Ureter (tissue), 1 donor: ENCODE measurements at regions not wholly inside any gene's neighbourhood (a gene's known extent, or its start where the extent isn't known, plus 50 kb on each side); places are given as distances from the start of the nearest gene placed in this dataset.

ENCODE experiments used
- DNase-seq: peaks from one replicate; pipeline ENCODE4 v3.0.0-alpha.2; 2020; ENCODE audit warnings: low spot score
- donor health status: DM: yes; HTN: yes; CAD: no.

DNA sequence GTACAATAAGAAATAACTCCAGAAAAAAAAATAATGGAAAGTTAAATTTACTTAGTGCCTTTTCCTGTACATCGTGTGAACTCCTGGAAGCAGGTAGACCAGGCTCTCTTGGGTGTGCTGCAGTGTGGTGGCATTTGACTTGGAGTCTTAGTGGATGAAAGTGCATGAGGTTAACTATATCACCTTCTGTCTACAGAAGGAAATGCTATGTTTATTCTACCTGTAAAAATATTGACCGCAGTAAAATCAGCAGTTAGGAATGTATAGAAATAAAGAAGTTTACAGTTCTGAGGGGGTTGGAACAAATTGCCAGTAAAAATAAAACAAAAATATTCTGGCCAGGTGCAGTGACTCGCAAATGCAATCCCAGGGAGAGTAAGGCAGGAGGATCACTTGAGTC lies 722.1 kb downstream of the LIG4 start:
- no peak for DNase-seq

DNA sequence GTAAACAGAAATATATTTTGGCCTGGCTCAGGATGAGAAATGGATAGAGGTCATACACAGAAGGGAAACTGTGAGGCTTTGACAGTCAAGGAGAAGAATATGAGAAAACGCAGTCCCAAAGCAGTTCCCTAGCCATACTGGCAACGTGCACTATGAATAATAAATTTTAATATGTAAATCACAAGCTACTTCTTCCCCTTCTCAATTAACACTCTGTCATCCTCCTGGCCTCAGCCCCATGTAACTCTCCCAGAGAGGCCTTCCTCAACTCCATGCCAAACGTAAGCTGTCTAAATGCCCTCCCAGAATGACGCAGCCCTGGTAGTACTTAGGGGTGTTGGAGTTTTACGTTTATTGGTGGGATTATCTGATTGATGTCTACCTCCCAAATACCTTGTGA lies 732.6 kb downstream of the LIG4 start:
- no peak for DNase-seq

DNA sequence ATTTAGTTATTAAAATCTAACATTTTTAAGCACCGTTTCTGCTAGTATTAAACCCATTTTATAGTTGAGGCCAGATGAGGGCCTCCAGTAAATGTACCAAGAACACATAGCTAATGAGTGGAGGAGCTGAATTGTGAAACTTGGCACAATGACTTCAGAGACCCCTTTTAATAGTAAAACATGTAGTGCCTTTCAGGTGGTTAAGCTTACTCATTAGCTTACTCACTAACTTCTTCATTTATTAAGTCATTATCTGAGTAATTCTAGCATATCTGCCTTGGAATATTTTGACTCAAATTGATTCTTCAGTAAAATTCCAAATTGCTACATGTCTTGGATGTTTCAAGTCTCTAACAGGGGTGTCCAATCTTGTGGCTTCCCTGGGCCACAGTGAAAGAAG lies 735.2 kb downstream of the LIG4 start:
- DNase-seq: no peak

DNA sequence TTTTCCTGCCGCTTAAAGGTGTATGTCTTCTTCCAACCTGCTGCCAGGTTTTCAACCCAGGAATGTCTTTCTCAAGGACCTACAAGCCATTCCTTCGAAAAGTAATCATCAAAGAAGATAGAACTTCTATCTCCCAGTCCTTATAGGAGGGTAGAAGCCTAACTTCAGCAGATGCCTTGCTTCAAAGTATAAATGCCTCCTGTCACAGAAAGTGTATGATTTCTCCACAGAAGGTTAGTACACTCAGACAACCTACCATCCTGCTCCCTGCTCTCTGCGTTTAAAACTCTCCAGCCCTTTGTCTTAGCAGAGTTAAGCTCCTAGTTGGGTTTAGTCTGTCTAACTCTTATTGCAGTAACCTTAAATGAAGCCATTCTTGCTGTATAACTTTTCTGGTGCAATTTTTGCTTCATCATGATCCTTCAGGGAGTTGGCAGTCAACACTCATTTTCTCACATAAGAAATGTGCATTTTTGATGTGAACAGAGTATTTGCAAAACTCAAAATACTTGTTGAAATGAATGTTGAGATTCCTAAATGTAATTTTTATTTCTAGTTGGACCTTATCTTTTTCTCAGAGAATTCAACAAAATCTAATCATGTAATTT lies 737.5 kb downstream of the LIG4 start:
- no peak for DNase-seq

DNA sequence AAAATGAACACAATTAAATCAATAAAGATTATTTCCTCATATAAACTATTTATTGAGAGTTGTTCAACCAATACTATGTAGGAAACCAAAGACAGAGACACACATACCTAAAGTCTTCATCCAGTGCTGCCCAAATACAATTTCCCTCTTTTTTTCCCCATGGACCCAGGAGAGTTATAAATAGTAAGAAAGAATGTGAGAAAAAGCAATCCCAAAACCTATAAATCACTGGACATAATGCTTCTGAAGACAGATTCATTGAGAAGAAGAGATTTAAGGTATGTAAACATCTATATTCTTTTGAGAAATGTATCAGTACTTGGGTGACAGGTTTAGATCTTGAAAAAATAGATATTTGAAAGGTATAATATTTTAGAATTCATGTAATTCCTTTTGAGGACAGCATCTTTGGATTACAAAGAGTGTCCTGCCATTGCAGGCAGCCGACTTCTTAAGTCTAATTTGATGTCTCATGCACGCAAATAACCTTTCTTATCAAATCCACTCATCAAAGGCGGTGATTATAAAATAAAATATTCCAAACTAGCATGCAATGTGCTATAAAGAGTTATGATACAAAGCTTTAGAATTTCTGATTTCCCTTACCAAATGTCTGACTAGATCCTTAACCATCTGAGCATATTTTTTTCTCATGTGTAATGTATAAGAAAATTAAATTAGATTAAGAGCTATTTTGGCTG lies 739.4 kb downstream of the LIG4 start:
- DNase-seq: no peak

DNA sequence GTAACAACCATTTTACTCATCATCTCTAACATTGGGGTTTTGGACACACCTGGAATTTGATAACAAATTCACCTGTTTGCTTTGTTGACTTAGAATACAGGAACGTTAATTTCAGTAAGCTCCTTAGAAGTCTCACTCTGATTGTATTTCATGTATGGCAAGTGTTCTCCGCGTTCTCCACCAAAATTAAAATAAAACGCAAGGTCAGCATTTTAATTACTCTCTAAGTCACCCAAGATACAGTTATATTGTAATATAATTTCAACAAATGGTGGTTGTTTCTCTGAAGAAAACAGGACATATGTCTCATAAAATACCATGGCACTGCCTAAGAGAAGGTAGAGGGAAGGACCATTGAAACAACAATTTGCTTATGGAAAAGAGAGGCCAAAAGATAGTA lies 742.1 kb downstream of the LIG4 start:
- DNase-seq: no peak

DNA sequence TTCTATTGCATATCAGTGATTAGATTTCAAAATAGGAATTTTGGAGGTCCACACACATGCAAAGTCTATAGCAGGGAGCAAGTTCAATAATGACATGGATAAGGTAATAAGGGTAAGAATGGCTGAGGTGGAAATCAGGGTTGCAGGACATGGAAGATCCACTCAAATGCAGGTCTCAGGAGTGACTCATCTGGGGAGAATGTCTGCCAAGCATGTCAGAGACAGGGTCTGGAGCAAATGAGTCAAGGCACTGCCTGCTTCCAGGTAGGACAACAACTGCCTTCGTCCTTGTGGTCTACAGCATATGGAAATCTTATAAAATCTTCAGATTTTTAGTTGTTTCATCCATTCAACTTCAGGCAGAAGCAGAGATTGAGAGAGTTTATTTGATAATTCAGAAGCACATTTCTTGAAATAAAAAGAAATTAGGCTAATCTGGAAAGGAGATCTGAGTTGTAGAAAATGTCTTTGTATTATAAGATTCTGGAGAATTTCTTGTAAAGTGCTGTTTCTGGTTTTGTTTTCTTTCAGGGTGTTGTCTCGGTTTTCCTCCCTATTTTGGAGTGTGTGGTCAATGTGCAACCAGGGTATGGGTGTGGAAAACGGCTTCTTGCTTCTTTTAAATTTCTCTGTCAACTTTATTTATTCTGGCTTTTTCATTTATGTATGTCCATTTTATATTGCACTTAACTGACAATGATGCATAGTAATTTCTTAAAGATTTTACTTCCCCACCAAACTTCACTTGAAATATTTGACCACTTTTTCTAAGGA lies 748.8 kb downstream of the LIG4 start:
- DNase-seq: no peak

DNA sequence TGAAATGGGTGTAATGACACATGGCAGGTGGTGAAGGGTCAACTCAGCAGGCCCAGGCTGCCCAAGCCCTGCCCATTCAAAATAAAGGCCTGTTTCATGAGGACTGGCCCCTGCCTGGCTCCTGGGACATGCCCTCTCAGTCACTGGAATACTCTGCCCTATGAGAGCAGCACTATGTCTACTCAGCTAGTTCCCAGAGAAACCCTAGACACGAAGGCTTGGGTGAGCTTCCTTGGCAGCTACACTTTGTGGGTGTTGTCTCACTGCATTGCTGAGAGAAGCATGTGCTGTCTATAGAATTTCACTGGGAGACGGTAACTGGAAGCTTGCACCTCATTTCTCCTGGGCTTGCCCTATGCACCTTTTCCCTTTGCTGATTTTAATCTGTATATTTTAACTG lies 752.8 kb downstream of the LIG4 start:
- no peak for DNase-seq

DNA sequence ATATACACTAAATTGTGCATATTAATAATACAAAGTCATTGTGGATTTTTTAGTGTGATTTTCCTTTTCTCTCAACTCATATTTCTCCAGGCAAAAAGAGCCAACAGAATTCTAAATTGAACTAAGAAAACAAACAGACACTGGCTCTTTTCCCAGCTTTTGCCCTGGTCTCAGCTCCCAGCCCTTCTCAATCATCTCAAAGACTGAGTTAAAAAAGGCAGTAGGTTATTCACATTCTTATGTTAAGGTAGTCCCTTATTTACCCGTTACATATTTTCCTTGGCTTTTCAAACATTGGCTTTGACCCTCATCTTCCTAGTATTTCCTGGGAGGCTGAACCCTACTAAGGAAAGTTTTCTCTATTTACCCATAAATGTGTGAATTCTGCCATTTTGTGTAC lies 753.6 kb downstream of the LIG4 start:
- no peak for DNase-seq

DNA sequence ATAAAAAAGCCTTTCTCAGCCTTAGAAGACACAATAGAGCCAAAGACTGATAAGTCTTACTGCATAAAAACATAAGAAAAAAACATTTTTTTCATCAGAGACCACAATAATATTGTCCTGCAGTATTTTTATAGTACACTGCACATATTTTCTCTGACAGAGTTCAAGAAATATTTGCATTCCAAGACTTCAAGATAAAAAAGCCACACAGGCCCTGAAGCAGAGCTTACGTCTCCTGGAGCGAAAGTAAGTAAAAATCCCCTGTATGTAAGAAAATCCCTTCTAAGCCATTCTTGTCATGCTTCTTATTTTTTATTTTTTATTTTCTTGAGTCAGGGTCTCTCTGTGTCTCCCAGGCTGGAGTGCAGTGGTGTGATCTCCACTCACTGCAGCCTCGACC lies 755.9 kb downstream of the LIG4 start:
- no peak for DNase-seq

DNA sequence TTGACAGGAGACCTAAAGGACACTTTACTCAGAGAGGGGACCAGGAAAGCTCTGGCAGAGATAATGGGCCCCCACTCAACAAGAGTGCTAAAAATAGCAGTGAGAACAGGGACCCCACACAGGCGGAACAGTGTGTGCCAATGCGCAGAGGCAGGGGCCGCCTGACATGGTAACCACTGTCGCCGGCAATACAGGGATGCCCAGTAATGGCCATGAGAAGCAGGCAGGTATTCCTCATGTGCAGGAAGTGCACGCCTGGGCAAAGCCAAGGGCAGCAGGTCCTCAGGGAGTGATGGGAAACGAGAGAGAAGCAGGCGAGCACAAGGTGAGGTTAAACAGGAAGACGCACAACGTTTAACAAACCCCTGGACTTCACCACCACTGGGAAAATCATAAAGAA lies 757.1 kb downstream of the LIG4 start:
- DNase-seq: no peak

DNA sequence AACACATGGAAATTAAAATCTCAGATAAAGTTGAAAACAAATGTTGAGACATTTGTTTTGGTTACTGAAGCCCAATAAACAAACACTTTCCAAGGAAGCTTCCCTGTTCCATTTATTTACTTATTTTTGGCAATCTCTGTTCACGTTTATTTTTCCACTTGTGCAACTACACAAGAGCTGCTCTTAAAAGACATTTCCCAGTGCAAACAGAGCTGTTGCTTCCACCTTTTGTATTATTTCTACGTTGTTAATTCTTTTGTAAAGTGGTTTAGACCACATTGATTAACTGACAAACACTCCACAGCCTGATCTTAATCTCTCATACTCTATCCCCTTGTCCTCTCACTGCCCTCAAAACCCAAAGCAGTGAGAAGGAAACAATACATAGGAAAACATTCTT lies 757.6 kb downstream of the LIG4 start:
- no peak for DNase-seq

DNA sequence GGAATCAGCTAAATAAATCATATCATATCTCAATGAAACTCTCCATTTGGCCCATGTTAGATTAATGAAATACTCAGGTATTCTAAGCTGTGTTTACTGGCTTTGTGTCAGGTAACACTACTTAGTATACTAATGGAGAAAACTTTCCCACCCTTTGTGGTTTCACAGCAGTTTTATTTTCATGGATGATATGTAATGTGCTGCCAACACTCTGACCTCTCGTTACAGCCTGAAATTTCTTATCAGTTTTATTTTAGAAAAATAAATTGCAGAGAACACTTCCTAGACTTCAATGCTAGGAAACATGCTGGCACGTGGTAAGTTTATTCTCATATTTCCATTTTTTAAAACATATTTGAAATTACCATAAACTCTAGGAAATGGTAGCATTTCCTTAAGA lies 758.9 kb downstream of the LIG4 start:
- no peak for DNase-seq

DNA sequence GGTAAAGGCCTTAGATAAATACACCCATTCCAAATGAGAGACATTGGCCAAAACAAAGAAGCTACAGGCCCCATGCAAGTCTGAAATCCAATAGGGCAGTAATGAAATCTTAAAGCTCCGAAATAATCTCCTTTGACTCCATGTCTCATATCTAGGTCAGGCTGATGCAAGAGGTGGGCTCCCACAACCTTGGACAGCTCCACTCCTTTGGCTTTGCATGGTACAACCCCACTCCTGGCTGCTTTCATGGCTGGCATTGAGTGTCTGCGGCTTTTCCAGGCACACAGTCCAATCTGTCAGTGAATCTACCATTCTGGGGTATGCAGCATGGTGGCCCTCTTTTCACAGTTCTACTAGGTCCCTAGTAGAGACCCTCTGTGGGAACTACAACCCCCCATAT lies 762.5 kb downstream of the LIG4 start:
- DNase-seq: no peak

DNA sequence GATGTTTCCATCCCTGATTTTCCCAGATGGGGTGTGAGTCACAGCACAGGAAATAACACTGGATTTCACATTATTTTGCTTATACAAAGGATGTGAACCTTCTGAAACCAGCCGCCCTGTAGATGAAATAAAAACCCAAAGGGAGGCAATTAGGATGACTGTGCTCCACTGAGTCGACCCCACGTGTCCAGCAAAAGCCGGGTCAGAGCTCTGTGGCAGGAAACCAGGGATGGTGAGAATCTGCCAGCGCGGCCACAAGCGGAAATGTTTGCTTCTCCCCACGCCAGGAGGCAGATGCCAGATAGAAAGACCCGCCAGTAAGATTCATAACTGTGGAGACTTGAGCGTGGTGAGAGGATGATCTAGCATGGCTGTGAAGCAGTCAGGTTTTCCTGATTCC lies 764.4 kb downstream of the LIG4 start:
- DNase-seq: peak; percentile 44

DNA sequence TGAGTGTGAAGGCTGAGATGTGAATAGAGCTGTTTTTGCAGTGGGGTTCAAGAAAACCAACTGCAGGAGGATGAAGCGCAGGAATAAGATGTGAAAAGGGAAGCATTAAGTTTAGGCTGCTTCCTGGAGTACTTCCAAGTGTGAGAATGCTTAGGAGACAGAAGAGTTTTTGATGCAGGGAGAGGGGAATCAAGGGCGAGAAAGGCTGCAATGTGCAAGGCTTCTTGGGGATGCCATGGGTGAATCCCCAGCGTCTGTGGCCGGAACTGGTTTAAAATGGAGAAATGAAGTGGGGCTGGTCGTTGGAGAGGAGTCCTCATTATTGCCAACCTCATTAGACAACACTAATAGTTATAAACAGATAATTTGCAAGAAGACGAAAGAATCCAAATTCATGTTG lies 764.9 kb downstream of the LIG4 start:
- no peak for DNase-seq

DNA sequence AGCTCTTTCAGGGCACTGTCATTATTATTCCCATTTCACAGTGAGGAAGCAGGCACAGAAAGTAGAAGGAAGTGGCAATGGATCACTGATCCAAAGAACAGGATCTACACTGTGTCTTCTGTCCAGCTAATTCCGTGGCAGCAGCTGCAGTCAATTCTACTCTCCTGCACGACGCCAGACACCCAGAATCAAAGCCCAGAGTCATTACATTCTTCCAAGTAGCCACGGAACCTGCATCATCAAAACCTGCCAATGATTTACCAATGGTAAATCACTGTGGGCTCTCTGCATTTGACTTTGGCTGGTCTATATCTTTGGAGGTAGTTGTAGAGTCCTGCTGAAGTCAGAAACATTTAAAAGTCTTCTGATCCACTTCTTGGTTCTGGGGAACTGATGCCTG lies 767.7 kb downstream of the LIG4 start:
- no peak for DNase-seq

DNA sequence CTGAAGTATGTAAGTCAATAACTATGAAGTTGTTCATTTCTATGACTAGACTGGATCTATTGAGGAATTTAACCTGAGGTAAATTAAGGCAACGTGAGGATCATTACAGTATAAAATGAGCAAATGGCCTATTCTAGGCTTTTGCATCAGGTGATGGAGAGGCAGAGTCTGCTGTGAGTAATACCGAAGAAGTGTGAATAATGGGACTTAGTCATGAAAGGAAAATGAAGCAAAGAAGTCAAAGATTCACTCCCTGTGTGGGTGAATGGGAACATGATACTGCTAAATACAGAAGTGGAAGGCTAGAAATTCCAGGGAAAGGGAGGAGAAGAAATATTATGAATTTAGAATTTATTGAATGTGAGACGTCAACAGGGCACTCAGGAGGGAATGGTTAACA lies 774.1 kb downstream of the LIG4 start:
- no peak for DNase-seq

DNA sequence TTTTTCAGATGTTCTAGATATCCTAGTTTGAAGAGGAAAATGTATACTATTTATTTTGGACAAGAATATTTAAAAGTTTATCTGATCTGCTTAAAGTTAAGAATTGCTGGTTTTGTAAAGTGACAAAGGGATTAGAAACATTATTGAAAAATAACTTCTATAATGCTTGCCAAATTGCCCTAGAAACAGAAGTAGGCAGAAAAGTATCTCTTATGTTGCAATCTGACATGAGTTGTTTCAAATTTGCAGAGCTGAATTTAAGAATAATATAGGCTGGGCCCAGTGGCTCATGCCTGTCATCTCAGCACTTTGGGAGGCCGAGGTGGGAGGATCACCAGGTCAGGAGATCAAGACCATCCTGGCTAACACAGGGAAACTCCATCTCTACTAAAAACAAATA lies 777.1 kb downstream of the LIG4 start:
- DNase-seq: no peak

DNA sequence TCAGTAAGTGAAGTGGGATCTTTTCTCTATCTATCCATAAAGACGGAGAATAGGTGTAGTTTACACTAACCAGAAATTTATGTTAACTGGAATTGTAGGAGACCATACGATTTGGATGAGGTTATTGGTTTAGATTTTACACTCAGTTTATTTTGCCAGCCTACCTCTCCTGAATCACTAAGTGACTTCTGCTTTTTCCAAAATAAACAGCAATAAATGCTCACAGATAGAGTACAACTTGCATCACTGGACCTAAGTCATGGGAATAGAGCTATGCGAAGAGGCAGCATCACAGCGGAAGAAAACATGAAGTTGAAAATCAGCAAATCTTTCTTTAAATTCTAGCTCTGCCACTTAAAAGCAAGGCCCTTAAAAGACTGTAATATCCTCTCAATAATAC lies 781.0 kb downstream of the LIG4 start:
- DNase-seq: no peak

DNA sequence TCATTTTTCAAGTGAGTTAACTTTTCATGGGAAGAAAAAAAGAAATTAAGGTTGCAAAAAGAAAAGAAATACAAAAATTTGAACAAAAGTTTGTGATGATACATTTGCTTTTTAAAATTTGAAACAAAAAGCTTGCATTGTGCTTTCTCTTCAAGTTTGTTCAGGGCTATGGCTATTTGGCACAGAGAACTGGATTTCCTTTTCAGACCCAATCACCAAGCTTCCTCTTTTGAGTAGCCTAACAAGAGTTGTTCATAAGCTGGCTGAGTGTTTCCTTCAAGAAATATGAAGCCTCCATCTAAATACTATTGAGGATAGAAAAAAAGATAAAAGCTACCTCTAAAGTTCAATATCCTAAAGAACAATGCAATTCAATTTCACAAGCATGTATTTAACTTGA lies 787.8 kb downstream of the LIG4 start:
- no peak for DNase-seq

DNA sequence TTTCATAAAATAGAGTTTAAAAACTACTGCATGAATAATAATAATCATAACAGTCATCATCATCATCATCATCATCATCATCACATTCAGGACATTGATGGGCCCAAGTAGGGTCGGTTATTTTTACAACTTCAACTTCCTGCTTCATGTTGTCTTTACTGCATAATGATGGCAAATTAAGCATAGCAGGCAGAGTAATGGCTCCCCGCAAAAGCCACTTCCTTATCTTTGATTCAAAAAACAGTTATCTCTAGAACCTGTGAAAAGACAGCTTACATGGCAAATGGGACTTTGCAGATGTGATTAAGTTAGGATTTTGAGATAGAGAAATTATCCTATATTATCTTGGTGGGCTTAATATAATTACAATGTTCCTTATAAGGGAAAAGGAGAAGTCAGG lies 792.9 kb downstream of the LIG4 start:
- no peak for DNase-seq

DNA sequence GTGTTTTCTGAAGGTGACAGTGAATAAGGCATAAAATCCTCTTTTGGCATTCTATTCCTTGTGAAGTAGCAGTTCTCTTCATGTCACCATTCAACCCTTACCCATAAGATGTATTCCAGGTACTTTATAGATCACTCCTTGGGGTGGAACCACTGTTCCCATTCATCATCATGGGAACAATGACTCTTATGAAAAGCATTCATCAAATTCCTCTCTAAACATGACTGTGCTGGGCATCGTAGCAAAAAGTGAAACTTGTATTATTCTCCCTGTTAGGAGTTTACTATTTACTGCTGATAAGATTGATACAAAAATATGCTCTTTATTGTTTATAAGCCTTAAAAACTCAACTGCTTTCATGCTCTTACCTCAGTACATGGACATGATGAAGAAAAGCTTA lies 793.4 kb downstream of the LIG4 start:
- no peak for DNase-seq
